ENCODE measurements at regions not wholly inside any gene's neighbourhood (a gene's known extent, or its start where the extent isn't known, plus 50 kb on each side); places are given as distances from the start of the nearest gene placed in this dataset.
A peak's percentile ranks its signal among the peaks of the same experiment; 100 is the strongest.

GRCh38 chr20:11001302-11001701, 327.5 kb upstream of the JAG1 start:
- Histone ChIP-seq H3K27ac (ENCODE audit: low read length, poor library complexity, severe bottlenecking) (no peak overlapping the region), H3K4me2 (ENCODE audit: low read length, poor library complexity, severe bottlenecking) (no peak overlapping the region), H3K23ac (ENCODE audit: low read length in 2 of 2) (no peak overlapping the region), H2BK12ac (ENCODE audit: low read length in 2 of 2) (no peak overlapping the region), H2AFZ (ENCODE audit: low read depth, low read length) (no peak overlapping the region), H3K79me1 (replicated peaks; ENCODE audit: low read length, poor library complexity, severe bottlenecking) (no peaks in the 10 kb centered on the region), H3K14ac (ENCODE audit: low read length in 2 of 2) (no peak overlapping the region), H2BK15ac (ENCODE audit: low read depth, poor library complexity, severe bottlenecking) (no peak overlapping the region), H3K4me1 (ENCODE audit: control insufficient read depth, insufficient read depth, low read depth, low read length) (peaks cover 6% of the 10 kb centered on the region), H2AK5ac (ENCODE audit: low read length, severe bottlenecking) (no peak overlapping the region), H3K9ac (ENCODE audit: low read length) (no peak overlapping the region), H4K8ac (ENCODE audit: low read length) (no peak overlapping the region), H3K36me3 (ENCODE audit: control insufficient read depth in 1 of 2, insufficient read depth in 2 of 2, low read depth in 1 of 2, low read length in 2 of 2) (no peaks in the 10 kb centered on the region), H3K4me3 (ENCODE audit: insufficient read depth in 1 of 2, low read depth in 1 of 2, low read length in 2 of 2) (no peak overlapping the region), H3K27me3 (ENCODE audit: control insufficient read depth in 1 of 2, insufficient read depth in 1 of 2, low read length in 2 of 2) (no peaks in the 10 kb centered on the region), H2BK120ac (ENCODE audit: low read depth, low read length) (no peak overlapping the region), H3K9me3 (ENCODE audit: control insufficient read depth, low read length) (no peaks in the 10 kb centered on the region), H3K18ac (ENCODE audit: low read depth in 1 of 2, low read length in 2 of 2) (no peak overlapping the region), H3K4ac (ENCODE audit: low read depth in 1 of 2, low read length in 2 of 2) (no peak overlapping the region), H4K91ac (ENCODE audit: low read length) (no peak overlapping the region), H2BK5ac (ENCODE audit: low read depth, low read length, poor library complexity, severe bottlenecking) (no peak overlapping the region)
- 86% methylated on average over 3 of the region's 4 CpGs for WGBS
- DNase-seq: no peak

- H2BK15ac ChIP-seq (ENCODE audit: low read depth, poor library complexity, severe bottlenecking): no peak overlapping the region
- H4K8ac ChIP-seq (ENCODE audit: low read length): no peak overlapping the region
- H3K4me1 ChIP-seq (ENCODE audit: control insufficient read depth, insufficient read depth, low read depth, low read length): peaks cover 6% of the 10 kb centered on the region
- H3K9ac ChIP-seq (ENCODE audit: low read length): no peak overlapping the region
- no peaks in the 10 kb centered on the region for H3K79me1 ChIP-seq (replicated peaks; ENCODE audit: low read length, poor library complexity, severe bottlenecking)
- H3K27me3 ChIP-seq (ENCODE audit: control insufficient read depth in 1 of 2, insufficient read depth in 1 of 2, low read length in 2 of 2): no peaks in the 10 kb centered on the region
- H2BK12ac ChIP-seq (ENCODE audit: low read length in 2 of 2): peak overlapping the region in 1 of 2 experiments; percentile 75
- no peak overlapping the region for H3K14ac ChIP-seq (ENCODE audit: low read length in 2 of 2)
- no peaks in the 10 kb centered on the region for H3K9me3 ChIP-seq (ENCODE audit: control insufficient read depth, low read length)
- H3K18ac ChIP-seq (ENCODE audit: low read depth in 1 of 2, low read length in 2 of 2): peak overlapping the region in 1 of 2 experiments; percentile 2
- H3K4me2 ChIP-seq (ENCODE audit: low read length, poor library complexity, severe bottlenecking): peak overlapping the region; percentile 13
- no peak overlapping the region for H2BK120ac ChIP-seq (ENCODE audit: low read depth, low read length)
- no peak overlapping the region for H2AK5ac ChIP-seq (ENCODE audit: low read length, severe bottlenecking)
- no peak overlapping the region for H3K4me3 ChIP-seq (ENCODE audit: insufficient read depth in 1 of 2, low read depth in 1 of 2, low read length in 2 of 2)
- peak; percentile 68 for DNase-seq
- no peaks in the 10 kb centered on the region for H3K36me3 ChIP-seq (ENCODE audit: control insufficient read depth in 1 of 2, insufficient read depth in 2 of 2, low read depth in 1 of 2, low read length in 2 of 2)
- H2BK5ac ChIP-seq (ENCODE audit: low read depth, low read length, poor library complexity, severe bottlenecking): no peak overlapping the region
- no peak overlapping the region for H2AFZ ChIP-seq (ENCODE audit: low read depth, low read length)
- H3K23ac ChIP-seq (ENCODE audit: low read length in 2 of 2): no peak overlapping the region
- H3K27ac ChIP-seq (ENCODE audit: low read length, poor library complexity, severe bottlenecking): peak overlapping the region; percentile 21
- 15% methylated on average over 12 of the region's 12 CpGs for WGBS
- no peak overlapping the region for H3K4ac ChIP-seq (ENCODE audit: low read depth in 1 of 2, low read length in 2 of 2)
- no peak overlapping the region for H4K91ac ChIP-seq (ENCODE audit: low read length)
These were observed 328.2 kb upstream of the JAG1 start for GRCh38 chr20:11001764-11002540.

- no peak overlapping the region for H2AK5ac ChIP-seq (ENCODE audit: low read length, severe bottlenecking)
- H3K14ac ChIP-seq (ENCODE audit: low read length in 2 of 2): no peak overlapping the region
- no peaks in the 10 kb centered on the region for H3K79me1 ChIP-seq (replicated peaks; ENCODE audit: low read length, poor library complexity, severe bottlenecking)
- no peak overlapping the region for H4K8ac ChIP-seq (ENCODE audit: low read length)
- no peak for DNase-seq
- no peak overlapping the region for H3K4ac ChIP-seq (ENCODE audit: low read depth in 1 of 2, low read length in 2 of 2)
- H3K18ac ChIP-seq (ENCODE audit: low read depth in 1 of 2, low read length in 2 of 2): no peak overlapping the region
- 85% methylated on average over 2 of the region's 2 CpGs for WGBS
- H3K9ac ChIP-seq (ENCODE audit: low read length): no peak overlapping the region
- no peaks in the 10 kb centered on the region for H3K27me3 ChIP-seq (ENCODE audit: control insufficient read depth in 1 of 2, insufficient read depth in 1 of 2, low read length in 2 of 2)
- no peaks in the 10 kb centered on the region for H3K9me3 ChIP-seq (ENCODE audit: control insufficient read depth, low read length)
- peaks cover 6% of the 10 kb centered on the region for H3K4me1 ChIP-seq (ENCODE audit: control insufficient read depth, insufficient read depth, low read depth, low read length)
- H2AFZ ChIP-seq (ENCODE audit: low read depth, low read length): no peak overlapping the region
- no peak overlapping the region for H2BK120ac ChIP-seq (ENCODE audit: low read depth, low read length)
- no peak overlapping the region for H3K27ac ChIP-seq (ENCODE audit: low read length, poor library complexity, severe bottlenecking)
- no peak overlapping the region for H2BK5ac ChIP-seq (ENCODE audit: low read depth, low read length, poor library complexity, severe bottlenecking)
- no peak overlapping the region for H4K91ac ChIP-seq (ENCODE audit: low read length)
- no peaks in the 10 kb centered on the region for H3K36me3 ChIP-seq (ENCODE audit: control insufficient read depth in 1 of 2, insufficient read depth in 2 of 2, low read depth in 1 of 2, low read length in 2 of 2)
- H3K4me2 ChIP-seq (ENCODE audit: low read length, poor library complexity, severe bottlenecking): no peak overlapping the region
- H2BK15ac ChIP-seq (ENCODE audit: low read depth, poor library complexity, severe bottlenecking): no peak overlapping the region
- no peak overlapping the region for H3K23ac ChIP-seq (ENCODE audit: low read length in 2 of 2)
- no peak overlapping the region for H2BK12ac ChIP-seq (ENCODE audit: low read length in 2 of 2)
- H3K4me3 ChIP-seq (ENCODE audit: insufficient read depth in 1 of 2, low read depth in 1 of 2, low read length in 2 of 2): no peak overlapping the region
These were observed 329.5 kb upstream of the JAG1 start for GRCh38 chr20:11003341-11003740.

- WGBS: 4% methylated on average over 3 of the region's 7 CpGs
- H3K27me3 ChIP-seq (ENCODE audit: control insufficient read depth in 1 of 2, insufficient read depth in 1 of 2, low read length in 2 of 2): no peaks in the 10 kb centered on the region
- H3K4me2 ChIP-seq (ENCODE audit: low read length, poor library complexity, severe bottlenecking): no peak overlapping the region
- H2AK5ac ChIP-seq (ENCODE audit: low read length, severe bottlenecking): no peak overlapping the region
- no peak overlapping the region for H3K14ac ChIP-seq (ENCODE audit: low read length in 2 of 2)
- H3K18ac ChIP-seq (ENCODE audit: low read depth in 1 of 2, low read length in 2 of 2): no peak overlapping the region
- H2BK120ac ChIP-seq (ENCODE audit: low read depth, low read length): no peak overlapping the region
- H4K91ac ChIP-seq (ENCODE audit: low read length): no peak overlapping the region
- H3K9me3 ChIP-seq (ENCODE audit: control insufficient read depth, low read length): no peaks in the 10 kb centered on the region
- H2AFZ ChIP-seq (ENCODE audit: low read depth, low read length): no peak overlapping the region
- no peak overlapping the region for H3K27ac ChIP-seq (ENCODE audit: low read length, poor library complexity, severe bottlenecking)
- no peak overlapping the region for H4K8ac ChIP-seq (ENCODE audit: low read length)
- H2BK5ac ChIP-seq (ENCODE audit: low read depth, low read length, poor library complexity, severe bottlenecking): no peak overlapping the region
- no peak overlapping the region for H2BK12ac ChIP-seq (ENCODE audit: low read length in 2 of 2)
- no peaks in the 10 kb centered on the region for H3K79me1 ChIP-seq (replicated peaks; ENCODE audit: low read length, poor library complexity, severe bottlenecking)
- DNase-seq: peak; percentile 45
- no peak overlapping the region for H3K23ac ChIP-seq (ENCODE audit: low read length in 2 of 2)
- H3K9ac ChIP-seq (ENCODE audit: low read length): no peak overlapping the region
- H3K36me3 ChIP-seq (ENCODE audit: control insufficient read depth in 1 of 2, insufficient read depth in 2 of 2, low read depth in 1 of 2, low read length in 2 of 2): no peaks in the 10 kb centered on the region
- H3K4ac ChIP-seq (ENCODE audit: low read depth in 1 of 2, low read length in 2 of 2): no peak overlapping the region
- H3K4me3 ChIP-seq (ENCODE audit: insufficient read depth in 1 of 2, low read depth in 1 of 2, low read length in 2 of 2): no peak overlapping the region
- no peak overlapping the region for H2BK15ac ChIP-seq (ENCODE audit: low read depth, poor library complexity, severe bottlenecking)
- no peaks in the 10 kb centered on the region for H3K4me1 ChIP-seq (ENCODE audit: control insufficient read depth, insufficient read depth, low read depth, low read length)
These were observed 334.7 kb upstream of the JAG1 start for GRCh38 chr20:11008444-11009033.

All from mesenchymal stem cell (in vitro differentiated cells and primary cell).